ENCODE measurements at regions not wholly inside any gene's neighbourhood (a gene's known extent, or its start where the extent isn't known, plus 50 kb on each side); places are given as distances from the start of the nearest gene placed in this dataset.
"Not testable (repeated sequence)": the region's sequence is repeated elsewhere in the genome, so short reads cannot be mapped to it uniquely, and the experiment has no call there.

DNA sequence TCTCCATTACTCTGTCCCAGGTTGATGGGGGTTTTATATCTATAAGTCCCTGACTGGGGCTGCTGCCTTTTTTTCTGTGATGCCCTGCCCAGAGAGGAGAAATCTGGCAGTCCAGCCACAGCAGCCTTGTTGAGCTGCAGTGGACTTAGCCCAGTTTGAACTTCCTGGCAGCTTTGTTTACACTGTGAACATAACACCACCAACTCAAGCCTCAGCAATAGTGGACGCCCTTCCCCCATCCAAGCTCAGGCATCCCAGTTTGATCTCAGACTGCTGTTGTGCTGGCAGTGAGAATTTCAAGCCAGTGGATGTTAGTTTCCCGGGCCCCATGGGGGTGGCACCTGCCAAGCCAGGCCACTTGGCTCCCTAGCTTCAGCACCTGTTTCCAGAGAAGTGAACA lies 298.5 kb upstream of the KDM5D start:
- no peak for DNase-seq (ENCODE audit: low read depth)

DNA sequence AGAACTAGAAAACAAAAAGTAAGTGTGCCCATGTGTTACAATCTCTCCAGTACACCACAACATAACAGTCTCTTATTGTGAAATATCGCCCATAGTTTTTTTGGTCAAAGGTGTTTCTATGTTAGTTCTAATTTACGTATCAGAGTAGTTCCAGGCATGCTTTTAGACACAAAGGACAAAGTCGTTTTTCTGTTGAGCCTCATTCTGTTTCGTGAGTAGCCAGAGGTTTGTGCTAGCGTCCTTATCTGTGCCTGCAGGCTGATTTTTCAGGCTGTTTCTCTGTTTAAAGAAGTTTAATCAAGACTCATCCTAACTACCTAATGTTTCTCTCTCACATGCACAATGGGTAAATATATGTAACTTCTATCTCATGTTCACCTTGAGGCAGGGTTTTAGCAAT lies 281.1 kb upstream of the KDM5D start:
- no peak for DNase-seq (ENCODE audit: low read depth)

DNA sequence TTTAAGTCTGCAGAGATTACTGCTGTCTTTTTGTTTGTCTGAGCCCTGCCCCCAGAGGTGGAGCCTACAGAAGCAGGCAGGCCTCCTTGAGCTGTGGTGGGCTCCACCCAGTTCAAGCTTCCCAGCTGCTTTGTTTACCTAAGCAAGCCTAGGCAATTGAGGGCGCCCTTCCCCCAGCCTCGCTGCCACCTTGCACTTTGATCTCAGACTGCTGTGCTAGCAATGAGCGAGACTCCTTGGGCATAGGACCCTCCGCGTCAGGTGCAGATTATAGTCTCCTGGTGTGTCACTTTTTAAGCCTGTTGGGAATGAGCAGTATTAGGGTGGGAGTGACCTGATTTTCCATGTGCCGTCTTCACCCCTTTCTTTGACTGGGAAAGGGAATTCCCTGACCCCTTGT lies 248.9 kb upstream of the KDM5D start:
- not testable (repeated sequence) for DNase-seq (ENCODE audit: low read depth)

DNA sequence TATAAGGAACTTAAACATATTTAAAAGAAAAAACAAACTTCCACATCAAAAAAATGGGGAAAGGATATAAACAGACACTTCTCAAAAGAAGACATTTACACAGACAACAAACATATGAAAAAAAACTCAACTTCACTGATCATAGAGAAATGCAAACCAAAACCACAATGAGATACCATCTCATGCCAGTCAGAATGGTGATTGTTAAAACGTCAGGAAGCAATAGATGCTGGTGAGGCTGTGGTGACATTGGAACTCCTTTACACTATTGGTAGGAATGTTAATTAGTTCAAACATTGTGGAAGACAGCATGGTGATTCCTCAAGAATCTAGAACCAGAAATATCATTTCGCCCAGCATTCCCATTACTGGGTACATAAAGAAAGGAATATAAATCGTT lies 228.5 kb upstream of the KDM5D start:
- no peak for DNase-seq (ENCODE audit: low read depth)

GRCh38 chrY:19947702-19948101 lies 203.2 kb upstream of the KDM5D start:
- no peak for DNase-seq (ENCODE audit: low read depth)

- no peak for DNase-seq (ENCODE audit: low read depth)
Measured at GRCh38 chrY:19899011-19899410, 154.5 kb upstream of the KDM5D start.

GRCh38 chrY:19892076-19892964 lies 147.8 kb upstream of the KDM5D start:
- no peak for DNase-seq (ENCODE audit: low read depth)

DNA sequence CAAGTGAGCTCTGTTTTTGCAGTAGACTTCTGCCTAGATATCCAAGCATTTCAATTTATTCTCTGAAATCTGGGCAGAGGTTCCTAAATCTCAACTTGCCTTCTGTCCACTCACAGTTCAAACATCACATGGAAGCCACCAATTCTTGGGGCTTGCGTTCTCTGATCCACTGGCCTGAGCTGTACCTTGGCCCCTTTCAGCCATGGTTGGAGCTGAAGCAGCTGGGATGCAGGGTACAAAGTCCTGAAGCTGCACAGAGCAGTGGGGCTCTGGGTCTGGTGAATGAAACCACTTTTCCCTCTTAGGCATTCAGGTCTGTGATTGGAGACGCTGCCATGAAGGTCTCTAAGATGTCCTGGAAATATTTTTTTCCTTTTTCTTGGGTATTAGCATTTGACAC lies 137.6 kb upstream of the KDM5D start:
- no peak for DNase-seq (ENCODE audit: low read depth)

DNA sequence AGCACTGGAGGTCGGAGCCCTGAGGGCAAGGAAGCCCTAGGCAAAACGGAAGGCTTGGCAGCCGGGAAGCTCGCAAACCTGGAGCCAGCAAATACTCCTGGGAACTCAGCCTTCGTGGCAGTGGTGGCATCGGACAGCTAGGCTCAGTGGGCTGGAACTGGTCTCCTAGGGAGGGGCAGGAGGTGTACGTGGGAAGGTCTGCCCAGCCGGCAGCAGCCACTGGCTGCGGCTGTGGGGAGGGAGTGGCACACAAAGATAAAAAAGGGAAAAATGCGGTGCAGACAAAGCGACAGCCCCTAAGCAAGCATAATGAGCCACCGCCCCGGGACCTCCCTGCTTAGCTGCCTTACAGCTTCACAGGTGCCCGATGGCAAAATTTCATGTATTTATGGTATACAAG lies 125.2 kb upstream of the KDM5D start:
- no peak for DNase-seq (ENCODE audit: low read depth)

DNA sequence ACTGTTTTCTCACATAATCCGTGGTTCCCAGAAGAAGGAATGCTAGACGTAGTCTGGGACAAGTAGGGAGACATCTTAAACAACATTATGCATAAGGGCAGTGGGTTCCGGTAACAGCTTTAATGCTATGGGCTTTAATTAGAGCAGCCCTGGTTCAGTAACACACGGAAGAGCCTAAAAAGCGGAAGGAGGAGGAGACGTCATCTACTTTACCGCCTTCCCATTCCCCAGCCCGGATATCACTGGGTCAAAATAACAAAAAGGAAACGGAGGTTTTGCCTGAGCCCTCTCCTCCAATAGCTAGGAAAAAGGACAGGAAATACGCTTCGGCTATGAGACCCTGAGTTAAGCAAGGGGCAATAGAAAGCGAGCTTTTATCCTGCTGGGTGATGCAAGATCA lies 124.8 kb upstream of the KDM5D start:
- DNase-seq (ENCODE audit: low read depth), result no peak

DNA sequence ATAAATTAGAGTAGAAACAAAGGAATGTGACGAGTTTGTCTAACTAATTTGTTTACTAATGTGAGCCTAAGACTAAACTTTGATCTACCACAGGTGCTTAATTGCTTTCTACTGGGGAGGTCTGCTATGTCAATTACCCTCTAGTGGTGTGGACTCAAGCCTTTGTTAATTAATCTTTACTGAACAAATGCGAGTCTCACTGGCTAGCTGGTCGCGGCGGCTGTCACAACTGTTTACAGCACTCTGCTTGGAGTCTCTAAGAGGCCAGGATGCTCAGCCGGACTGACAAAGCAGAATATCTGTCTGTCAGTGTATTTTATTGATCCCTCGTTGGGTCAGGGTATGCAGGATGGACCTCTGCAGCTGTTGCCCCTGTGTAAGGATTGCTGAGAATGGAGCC lies 124.1 kb upstream of the KDM5D start:
- DNase-seq (ENCODE audit: low read depth), result no peak

DNA sequence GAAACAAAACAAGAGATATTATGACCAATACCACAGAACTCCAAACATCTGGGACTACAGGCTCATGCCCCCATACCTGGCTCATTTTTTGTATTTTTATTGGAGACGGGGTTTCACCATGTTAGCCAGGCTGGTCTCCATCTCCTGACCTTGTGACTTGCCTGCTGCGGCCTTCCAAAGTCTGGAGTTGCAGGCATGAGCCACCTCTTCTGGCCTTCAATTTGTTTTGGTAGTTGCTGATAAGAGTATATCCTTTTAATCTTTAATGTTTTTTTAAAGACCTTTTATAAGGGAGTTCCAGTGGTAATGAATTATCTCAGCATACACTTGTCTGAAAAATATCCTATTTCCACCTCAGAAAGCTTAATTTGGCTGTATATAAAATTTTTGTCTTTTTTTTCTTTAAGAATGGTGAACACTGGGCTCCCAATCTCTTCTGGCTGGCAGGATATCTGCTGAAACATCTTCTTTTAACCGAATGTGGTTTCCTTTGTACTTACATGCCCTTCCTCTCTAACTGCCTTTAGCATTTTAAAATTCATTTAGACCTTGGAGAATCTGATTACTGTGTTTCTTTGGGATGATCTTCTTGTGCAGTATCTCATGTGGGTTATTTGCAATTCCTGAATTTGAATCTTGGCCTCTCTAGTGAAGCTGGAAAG lies 112.1 kb upstream of the KDM5D start:
- no peak for DNase-seq (ENCODE audit: low read depth)

GRCh38 chrY:19842972-19843371 lies 98.4 kb upstream of the KDM5D start:
- peak; percentile 2 for DNase-seq (ENCODE audit: low read depth)

DNA sequence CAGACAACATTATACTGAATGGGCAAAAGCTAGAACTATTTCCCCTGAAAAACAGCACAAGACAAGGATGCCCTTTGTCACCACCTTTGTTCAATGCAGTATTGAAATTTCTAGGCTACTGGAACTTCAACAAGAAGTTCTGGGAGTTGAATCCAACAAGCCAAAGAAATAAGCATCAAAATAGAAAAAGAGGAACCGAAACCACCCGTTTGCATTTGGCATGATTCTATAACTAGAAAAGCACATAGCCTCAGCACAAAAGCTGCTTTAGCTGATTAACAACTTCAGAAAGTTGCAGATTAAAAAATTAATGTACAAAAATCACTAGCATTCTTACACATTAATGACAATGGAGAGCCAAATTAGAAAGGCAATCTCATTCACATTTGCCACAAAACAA lies 79.6 kb upstream of the KDM5D start:
- no peak for DNase-seq (ENCODE audit: low read depth)

DNA sequence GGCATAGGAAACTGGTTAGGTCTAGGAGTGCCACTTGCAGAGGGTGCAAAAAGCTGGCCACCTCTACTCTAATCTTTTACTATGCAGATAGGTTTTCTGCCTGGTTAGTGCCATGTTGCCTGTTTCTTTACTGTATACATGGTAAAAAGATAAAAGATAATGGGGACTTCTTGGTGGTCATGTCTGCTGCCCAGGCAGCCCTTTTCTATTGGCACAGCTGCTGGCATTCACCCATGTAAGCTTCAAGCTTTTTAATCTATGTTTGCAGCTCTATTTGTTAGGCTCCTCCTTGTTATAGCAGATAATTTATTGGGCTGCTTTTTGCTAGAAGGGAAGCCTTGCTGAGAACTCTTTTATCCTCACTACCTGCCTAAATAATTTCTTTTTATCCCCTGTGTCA lies 74.0 kb upstream of the KDM5D start:
- no peak for DNase-seq (ENCODE audit: low read depth)

- DNase-seq (ENCODE audit: low read depth), result no peak
Measured at GRCh38 chrY:19816920-19817319, 72.4 kb upstream of the KDM5D start.

DNA sequence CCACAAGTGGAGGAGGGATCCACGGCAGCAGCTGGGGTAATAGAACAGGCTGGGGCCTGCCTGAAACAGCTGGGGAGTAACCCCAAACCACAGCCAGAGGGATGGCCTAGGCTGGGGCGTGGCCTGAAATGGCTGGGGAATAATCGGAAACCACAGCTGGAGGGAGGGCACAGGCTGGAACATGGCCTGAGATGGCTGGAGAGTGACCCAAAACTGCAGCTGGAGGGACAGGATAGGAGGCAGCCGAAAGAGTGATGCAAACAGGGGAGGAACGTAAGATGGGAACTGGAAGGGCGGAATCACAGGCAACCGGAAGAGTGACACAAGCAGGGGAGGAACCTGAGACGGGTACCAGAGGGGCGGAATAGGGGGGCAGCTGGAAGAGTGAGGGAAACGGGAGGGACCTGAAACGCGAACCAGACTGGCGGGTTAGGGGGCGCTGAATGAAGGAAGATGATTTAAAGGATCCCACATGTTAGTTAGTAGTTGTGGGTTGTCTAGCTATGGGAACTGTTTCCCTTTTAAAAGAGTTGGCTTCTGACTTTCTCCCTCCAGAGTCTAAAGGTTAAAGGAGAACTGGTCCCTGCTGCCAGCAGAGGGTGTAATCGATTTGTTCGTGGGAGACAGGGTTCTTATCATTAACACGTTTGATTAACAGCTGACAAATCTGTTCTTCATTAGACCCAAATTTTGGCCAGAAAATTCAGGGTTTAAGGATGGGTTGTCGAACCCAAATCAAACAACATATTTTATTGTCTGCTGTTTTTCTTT lies 71.7 kb upstream of the KDM5D start:
- DNase-seq (ENCODE audit: low read depth), result no peak

Measured in amniotic epithelial cell (primary cell).